HCT116 (cell line): ENCODE measurements at regions not wholly inside any gene's neighbourhood (a gene's known extent, or its start where the extent isn't known, plus 50 kb on each side); places are given as distances from the start of the nearest gene placed in this dataset.

ENCODE experiments used
- ATAC-seq: fragments of 200-7000 bp; cut with Tn5 transposase; 2 replicates; pipeline ENCODE4 v1.9.1; 2020; ENCODE audit warnings: mild to moderate bottlenecking, moderate library complexity
- BruUV-seq: library from RNA; stranded (reverse); fragments of 400-500 nt; replicated peaks from 2 replicates; lab custom pipeline; 2021; lab: Mats Ljungman, UMichigan
- CTCF ChIA-PET: fragments of 300-600 bp; sonication (Branson Sonifier 250); formaldehyde crosslinking; loops from one replicate; lab custom pipeline; 2021; ENCODE audit warnings: antibody characterized with exemption; lab: Charles Lee
- POLR2A ChIA-PET: fragments of 300-600, 350-600 bp; sonication (Branson Sonifier 250); formaldehyde crosslinking; loops from one replicate; lab custom pipeline; 2021; ENCODE audit warnings: antibody characterized with exemption; lab: Charles Lee
- RAD21 ChIA-PET, 2 experiments: fragments of 300-600 bp; sonication (Branson Sonifier 250); formaldehyde crosslinking; loops; one replicate each; lab custom pipeline; 2023; ENCODE audit warnings: low total read pairs in 2 of 2; ENCODE audit not compliant: uncharacterized antibody in 2 of 2, unreplicated experiment in 2 of 2, low non-redundant PET in 1 of 2; lab: Charles Lee
- DNase-seq: peaks from one replicate; pipeline ENCODE4 v3.0.0-alpha.2; 2010; ENCODE audit warnings: low read depth, low spot score
- H2AFZ ChIP-seq: fragments of 200-600 bp; shearing (Covaris generic), sonication (generic); 2 replicates; pipeline ENCODE4 v1.6.1; 2017; ENCODE audit warnings: low read depth, mixed run types, mixed read lengths, antibody characterized with exemption, low read length; ENCODE audit not compliant: poor library complexity, severe bottlenecking
- H3K27ac ChIP-seq: 2 replicates; pipeline ENCODE4 v1.5.1; 2012; ENCODE audit warnings: low read depth, low read length
- H3K27me3 ChIP-seq: fragments of 200-600 bp; sonication (generic); 2 replicates; pipeline ENCODE4 v1.6.1; 2016; ENCODE audit warnings: mixed run types, low read length, mixed read lengths; ENCODE audit not compliant: insufficient read depth
- H3K36me3 ChIP-seq, 2 experiments: fragments of 200-500 bp in 1 of 2; fragments of 200-600 bp in 1 of 2; sonication (Bioruptor generic) in 1 of 2; sonication (generic) in 1 of 2; 2 replicates each; pipeline versions ENCODE4 v1.5.1 to v1.6.1; 2014 to 2016; ENCODE audit warnings: low read length in 2 of 2, inconsistent platforms in 1 of 2, mixed read lengths in 1 of 2, mixed run types in 1 of 2; ENCODE audit not compliant: insufficient read depth in 2 of 2, control insufficient read depth in 1 of 2
- H3K4me1 ChIP-seq, 2 experiments: fragments of 200-600 bp in 1 of 2; sonication (generic) in 1 of 2; 2 replicates each; pipeline versions ENCODE4 v1.5.1 to v1.6.1; 2012 to 2017; ENCODE audit warnings: low read length in 2 of 2, inconsistent platforms in 1 of 2, mild to moderate bottlenecking in 1 of 2, mixed read lengths in 1 of 2, mixed run types in 1 of 2, moderate library complexity in 1 of 2; ENCODE audit not compliant: insufficient read depth in 2 of 2, control insufficient read depth in 1 of 2
- H3K4me2 ChIP-seq: fragments of 200-600 bp; sonication (generic); 2 replicates; pipeline ENCODE4 v1.6.1; 2017; ENCODE audit warnings: mixed run types, low read length, mixed read lengths
- H3K4me3 ChIP-seq, 2 experiments: fragments of 200-600 bp in 1 of 2; sonication (generic) in 1 of 2; replicated peaks in 1 of 2; 2 replicates each; pipeline ENCODE4 v1.5.1; 2011 to 2016; ENCODE audit warnings: low read length in 2 of 2, control low read depth in 1 of 2, low read depth in 1 of 2, mild to moderate bottlenecking in 1 of 2, mixed read lengths in 1 of 2, mixed run types in 1 of 2
- H3K79me2 ChIP-seq: fragments of 200-600 bp; sonication (generic); 2 replicates; pipeline ENCODE4 v1.6.1; 2017; ENCODE audit warnings: mild to moderate bottlenecking, mixed run types, low read length, moderate library complexity, mixed read lengths; ENCODE audit not compliant: insufficient read depth
- H3K9ac ChIP-seq: fragments of 200-600 bp; sonication (generic); 2 replicates; pipeline ENCODE4 v1.6.1; 2016; ENCODE audit warnings: low read length, mixed read lengths
- H3K9me2 ChIP-seq: fragments of 200-600 bp; sonication (generic), shearing (Covaris generic); 2 replicates; pipeline ENCODE4 v1.6.1; 2017; ENCODE audit warnings: mixed run types, mild to moderate bottlenecking, moderate library complexity; ENCODE audit not compliant: insufficient read depth
- H3K9me3 ChIP-seq, 2 experiments: fragments of 200-500 bp in 1 of 2; fragments of 200-600 bp in 1 of 2; sonication (Bioruptor generic) in 1 of 2; sonication (generic) in 1 of 2; 2 replicates each; pipeline ENCODE4 v1.6.1; 2014 to 2017; ENCODE audit warnings: low read length in 2 of 2, mixed read lengths in 2 of 2, inconsistent platforms in 1 of 2, low read depth in 1 of 2, mild to moderate bottlenecking in 1 of 2, mixed run types in 1 of 2, moderate library complexity in 1 of 2; ENCODE audit not compliant: control insufficient read depth in 1 of 2, insufficient read depth in 1 of 2
- H4K20me1 ChIP-seq: fragments of 200-600 bp; sonication (generic), shearing (Covaris generic); 2 replicates; pipeline ENCODE4 v1.6.1; 2017; ENCODE audit warnings: mixed run types, mild to moderate bottlenecking, moderate library complexity; ENCODE audit not compliant: insufficient read depth
- CEBPB ChIP-seq: IDR thresholded peaks from 2 replicates; pipeline ENCODE4 v1.6.1; 2012; ENCODE audit warnings: low read depth
- CTCF ChIP-seq, 3 experiments: fragments of 200-600 bp in 1 of 3; sonication (generic) in 1 of 3; IDR thresholded peaks in 2 of 3; conservative IDR thresholded peaks in 1 of 3; 2 replicates each; pipeline ENCODE4 v1.5.1; 2012 to 2017; ENCODE audit warnings: low read depth in 2 of 3, low read length in 2 of 3, antibody characterized with exemption in 1 of 3, borderline replicate concordance in 1 of 3, control low read depth in 1 of 3, mild to moderate bottlenecking in 1 of 3, mixed read lengths in 1 of 3, mixed run types in 1 of 3, moderate library complexity in 1 of 3; ENCODE audit not compliant: insufficient read depth in 1 of 3
- EGR1 ChIP-seq: IDR thresholded peaks from 2 replicates; pipeline ENCODE4 v1.6.1; 2012; ENCODE audit warnings: low read depth
- ELF1 ChIP-seq: IDR thresholded peaks from 2 replicates; pipeline ENCODE4 v1.6.1; 2012; ENCODE audit warnings: low read depth, borderline replicate concordance
- EZH2 ChIP-seq: fragments of 200-600 bp; sonication (generic); IDR thresholded peaks from 2 replicates; pipeline ENCODE4 v1.6.1; 2017; ENCODE audit warnings: antibody characterized with exemption, mixed run types
- EZH2phosphoT487 ChIP-seq: fragments of 200-600 bp; IDR thresholded peaks from 2 replicates; pipeline ENCODE4 v1.6.1; 2018; ENCODE audit warnings: antibody characterized with exemption, borderline replicate concordance
- FOSL1 ChIP-seq: IDR thresholded peaks from 2 replicates; pipeline ENCODE4 v1.6.1; 2012; ENCODE audit warnings: low read depth
- JUND ChIP-seq: IDR thresholded peaks from 2 replicates; pipeline ENCODE4 v1.6.1; 2012
- MAX ChIP-seq: IDR thresholded peaks from 2 replicates; pipeline ENCODE4 v1.6.1; 2012
- POLR2A ChIP-seq: IDR thresholded peaks from 2 replicates; pipeline ENCODE4 v1.7.0; 2011; ENCODE audit warnings: borderline replicate concordance; ENCODE audit not compliant: insufficient read depth, insufficient read length; ENCODE audit errors: extremely low read depth
- RAD21 ChIP-seq: IDR thresholded peaks from 2 replicates; pipeline ENCODE4 v1.6.1; 2012; ENCODE audit warnings: low read depth, mild to moderate bottlenecking
- REST ChIP-seq: IDR thresholded peaks from 2 replicates; pipeline ENCODE4 v1.6.1; 2012; ENCODE audit warnings: low read depth
- SIN3A ChIP-seq: IDR thresholded peaks from 2 replicates; pipeline ENCODE4 v1.6.1; 2012; ENCODE audit warnings: low read depth
- SRF ChIP-seq: IDR thresholded peaks from 2 replicates; pipeline ENCODE4 v1.6.1; 2012; ENCODE audit warnings: low read depth
- TCF7L2 ChIP-seq: IDR thresholded peaks from 2 replicates; pipeline ENCODE4 v1.7.0; 2011; ENCODE audit warnings: borderline replicate concordance, inconsistent platforms; ENCODE audit not compliant: insufficient read depth, insufficient read length; ENCODE audit errors: extremely low read depth
- ZBTB33 ChIP-seq: IDR thresholded peaks from 2 replicates; pipeline ENCODE4 v1.6.1; 2011; ENCODE audit warnings: mild to moderate bottlenecking, low read length, moderate library complexity; ENCODE audit not compliant: insufficient replicate concordance; ENCODE audit errors: extremely low read depth
- intact Hi-C: fragments of 100-400 bp; cut with micrococcal nuclease; formaldehyde crosslinking; loops from 2 replicates; pipeline ENCODE4 v1.10.0; 2022
- TF ChIP-seq, protein P1 (sequence below): IDR thresholded peaks from 2 replicates; pipeline ENCODE4 v1.6.1; 2012

DNA sequence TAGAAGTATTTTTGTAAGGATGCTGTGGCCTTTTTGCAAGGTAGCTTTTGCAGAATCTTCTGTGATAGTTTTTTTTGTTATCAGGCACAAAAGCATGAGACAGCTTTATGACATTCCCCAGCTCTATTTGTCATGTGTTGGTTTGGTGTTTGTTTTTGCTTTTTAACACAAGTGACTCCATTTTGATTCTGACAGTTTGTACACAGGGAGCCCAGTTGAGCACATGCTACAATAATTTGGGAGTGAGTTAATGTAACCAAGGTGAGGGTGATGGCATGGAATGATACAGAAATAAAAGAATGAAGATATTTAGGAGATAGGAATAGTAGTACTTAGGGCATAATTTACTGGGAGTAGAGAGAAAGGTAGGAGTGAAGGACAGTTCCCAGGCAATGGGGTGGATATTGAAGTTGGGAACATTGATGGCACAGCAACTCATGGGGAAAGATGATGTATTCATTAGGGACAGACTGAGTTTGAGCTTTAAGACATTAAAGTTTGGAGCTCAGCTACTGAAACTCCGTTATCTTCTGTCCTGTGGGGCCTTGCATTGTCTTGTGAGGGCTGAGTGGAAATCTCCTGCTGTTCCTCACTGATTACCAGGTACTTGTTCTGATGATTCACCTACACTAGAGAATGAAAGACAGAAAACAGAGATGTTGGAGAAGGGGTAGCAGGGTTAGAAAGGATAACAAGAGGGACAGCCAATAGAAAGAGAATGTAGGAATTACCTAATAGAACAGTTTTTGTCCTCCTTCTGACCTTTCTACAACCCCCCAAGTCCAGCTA is 88.3 kb upstream of the CCDC112 start:
- TF ChIP-seq EGR1 (no peak), MAX (no peak), TCF7L2 (no peak), SRF (no peak), POLR2A (no peak), EZH2phosphoT487 (no peak), RAD21 (no peak), ELF1 (no peak), CEBPB (no peak), ZBTB33 (no peak), REST (no peak), SIN3A (no peak), CTCF (IDR thresholded peaks at IDR 0.05 in 2 of 3, conservative IDR thresholded peaks at IDR 0.05 in 1 of 3; ENCODE audit: borderline replicate concordance in 1 of 3, insufficient read depth in 1 of 3, low read depth in 2 of 3, low read length in 2 of 3) (no peak), EZH2 (no peak), JUND (no peak), FOSL1 (no peak)
- TF ChIP-seq, protein P1, sequence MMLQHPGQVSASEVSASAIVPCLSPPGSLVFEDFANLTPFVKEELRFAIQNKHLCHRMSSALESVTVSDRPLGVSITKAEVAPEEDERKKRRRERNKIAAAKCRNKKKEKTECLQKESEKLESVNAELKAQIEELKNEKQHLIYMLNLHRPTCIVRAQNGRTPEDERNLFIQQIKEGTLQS = no peak
- Histone ChIP-seq H3K4me3 (no peak overlapping the region), H3K27me3 (no peaks in the 10 kb centered on the region), H3K9ac (no peak overlapping the region), H3K27ac (no peak overlapping the region), H3K9me3 (no peaks in the 10 kb centered on the region), H3K9me2 (no peaks in the 10 kb centered on the region), H2AFZ (no peak overlapping the region), H3K79me2 (no peaks in the 10 kb centered on the region), H3K4me1 (peaks cover 0 to 47% of the 10 kb centered on the region in 2 experiments; a peak in 2 of 4 replicates), H3K4me2 (no peak overlapping the region), H3K36me3 (no peaks in the 10 kb centered on the region), H4K20me1 (no peaks in the 10 kb centered on the region)
- ChIA-PET CTCF (no interaction called here), RAD21 (no interaction called here), POLR2A (interaction anchor here (1.0 kb wide), 1 partner anchor 31 kb away, joined by 3 read pairs; no protein-coding TSS in a partner anchor)
- DNase-seq (no peak), ATAC-seq (no peak)
- no TSS peak for BruUV-seq
- intact Hi-C loops = loop anchor here (5.0 kb wide), 1 partner anchor 78 kb away; no protein-coding TSS in a partner anchor
